HEK293 (cell line): ENCODE measurements at regions not wholly inside any gene's neighbourhood (a gene's known extent, or its start where the extent isn't known, plus 50 kb on each side); places are given as distances from the start of the nearest gene placed in this dataset.

Experiments
- CTCF ChIP-seq: fragments of 450-650 bp; formaldehyde crosslinking; IDR thresholded peaks from 2 replicates; pipeline ENCODE4 v1.5.1; 2016; ENCODE audit warnings: missing biosample characterization, missing genetic modification characterization
- ELK4 ChIP-seq: IDR thresholded peaks from 2 replicates; pipeline ENCODE4 v1.6.1; 2011; ENCODE audit warnings: mild to moderate bottlenecking, low read depth, low read length, borderline replicate concordance
- PATZ1 ChIP-seq: fragments of 450-650 bp; formaldehyde crosslinking; IDR thresholded peaks from 2 replicates; pipeline ENCODE4 v1.5.1; 2016; ENCODE audit warnings: missing biosample characterization, missing genetic modification characterization
- ZNF214 ChIP-seq: fragments of 450-650 bp; formaldehyde crosslinking; IDR thresholded peaks from 2 replicates; pipeline ENCODE4 v1.5.1; 2017; ENCODE audit warnings: missing biosample characterization, mild to moderate bottlenecking, missing genetic modification characterization, borderline replicate concordance
- ZNF639 ChIP-seq: fragments of 450-650 bp; formaldehyde crosslinking; IDR thresholded peaks from 2 replicates; pipeline ENCODE4 v1.5.1; 2016; ENCODE audit warnings: missing biosample characterization, missing genetic modification characterization

DNA sequence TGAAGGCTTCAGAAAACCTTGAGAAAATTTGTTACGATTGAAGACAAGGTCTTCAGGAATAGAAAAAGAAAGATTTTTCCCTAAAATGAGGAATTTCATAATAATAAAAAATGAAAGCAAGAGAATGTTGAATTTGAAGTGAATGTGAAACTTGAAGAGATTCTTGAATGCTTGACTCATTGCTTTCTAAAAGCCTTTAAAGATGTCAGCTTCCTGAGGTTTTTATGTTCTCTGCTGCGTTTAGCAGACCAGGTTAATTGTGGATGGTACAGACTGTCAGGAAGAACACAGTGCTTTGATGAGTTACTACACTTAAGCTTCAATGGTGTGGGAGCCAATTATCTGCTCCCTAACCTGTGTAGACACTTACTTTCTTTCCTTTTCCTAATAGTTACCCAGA lies 96.3 kb upstream of the FNDC3A start:
- TF ChIP-seq CTCF (tag by site-specific recombination) (no peak), ZNF214 (no peak), ZNF639 (tag by site-specific recombination) (no peak), PATZ1 (tag by site-specific recombination) (no peak), ELK4 (no peak)
